Bone marrow (tissue), 2 donors: ENCODE measurements at regions not wholly inside any gene's neighbourhood (a gene's known extent, or its start where the extent isn't known, plus 50 kb on each side); places are given as distances from the start of the nearest gene placed in this dataset.
A peak's percentile ranks its signal among the peaks of the same experiment; 100 is the strongest.
"Not testable (repeated sequence)": the region's sequence is repeated elsewhere in the genome, so short reads cannot be mapped to it uniquely, and the experiment has no call there.

Experiments used
- DNase-seq, 2 donors: peaks; one replicate each; lab custom pipeline; 2025; lab: John Stamatoyannopoulos, UW

GRCh38 chrY:3491423-3491822 lies 87.4 kb upstream of the TGIF2LY start:
- not testable (repeated sequence) for DNase-seq

- not testable (repeated sequence) for DNase-seq
Observed at GRCh38 chrY:3494539-3494938, 84.3 kb upstream of the TGIF2LY start.

- DNase-seq = peak in 1 of 2 donors; percentile 27
Observed at GRCh38 chrY:3527040-3527439, 51.8 kb upstream of the TGIF2LY start.
